Thymus (tissue), 11 donors: ENCODE measurements at regions not wholly inside any gene's neighbourhood (a gene's known extent, or its start where the extent isn't known, plus 50 kb on each side); places are given as distances from the start of the nearest gene placed in this dataset.

Experiments
- DNase-seq, 9 donors: peaks; one replicate each; pipeline ENCODE4 v3.0.0-alpha.2; 2013; ENCODE audit warnings: low spot score in 9 of 9, low read depth in 6 of 9, missing footprints in 1 of 9
- H3K27ac ChIP-seq, 2 donors: one replicate each; pipeline ENCODE4 v1.5.1; 2013; ENCODE audit warnings: control low read depth in 1 of 2, low read depth in 1 of 2, low read length in 1 of 2, mild to moderate bottlenecking in 1 of 2, moderate library complexity in 1 of 2
- H3K27me3 ChIP-seq, 2 donors: one replicate each; pipeline ENCODE4 v1.5.1; 2013; ENCODE audit warnings: low read length in 1 of 2; ENCODE audit not compliant: control insufficient read depth in 2 of 2, insufficient read depth in 1 of 2
- H3K36me3 ChIP-seq, 2 donors: one replicate each; pipeline ENCODE4 v1.5.1; 2013; ENCODE audit warnings: low read length in 1 of 2, mild to moderate bottlenecking in 1 of 2, moderate library complexity in 1 of 2; ENCODE audit not compliant: control insufficient read depth in 2 of 2, insufficient read depth in 2 of 2
- H3K4me1 ChIP-seq, 2 donors: one replicate each; pipeline ENCODE4 v1.5.1; 2013; ENCODE audit warnings: low read length in 2 of 2; ENCODE audit not compliant: control insufficient read depth in 2 of 2, insufficient read depth in 2 of 2
- H3K4me3 ChIP-seq, 2 donors: one replicate each; pipeline ENCODE4 v1.5.1; 2013; ENCODE audit warnings: low read length in 2 of 2, control low read depth in 1 of 2, mild to moderate bottlenecking in 1 of 2
- H3K9me3 ChIP-seq, 2 donors: one replicate each; pipeline ENCODE4 v1.5.1; 2013; ENCODE audit warnings: low read length in 1 of 2, mild to moderate bottlenecking in 1 of 2; ENCODE audit not compliant: control insufficient read depth in 2 of 2, insufficient read depth in 1 of 2
- WGBS: extraction: QIAGEN DNeasy Blood & Tissue Kit; methylation state at CpG from one replicate; pipeline ENCODE4 v1.1.7; 2013; 5-methylcytosine and 5-hydroxymethylcytosine counted together
- donor health status: healthy.

- peaks cover 0 to under 1% of the 10 kb centered on the region in 2 donors for H3K9me3 ChIP-seq
- no peak for DNase-seq
- H3K4me3 ChIP-seq = no peak overlapping the region
- H3K27ac ChIP-seq = no peak overlapping the region
- H3K36me3 ChIP-seq = no peaks in the 10 kb centered on the region
- peaks cover 0 to 7% of the 10 kb centered on the region in 2 donors for H3K4me1 ChIP-seq
- WGBS = 70% methylated on average over 26 of the region's 26 CpGs
- H3K27me3 ChIP-seq = no peaks in the 10 kb centered on the region
Observed at GRCh38 chr10:3424111-3424851, 251.7 kb upstream of the PITRM1 start.

- Histone ChIP-seq H3K27me3 (no peaks in the 10 kb centered on the region), H3K27ac (no peak overlapping the region), H3K9me3 (no peaks in the 10 kb centered on the region), H3K4me1 (peaks cover 0 to 7% of the 10 kb centered on the region in 2 donors), H3K4me3 (no peak overlapping the region), H3K36me3 (no peaks in the 10 kb centered on the region)
- DNase-seq = no peak
- 94% methylated on average over 14 of the region's 14 CpGs for WGBS
Observed at GRCh38 chr10:3423384-3423783, 250.8 kb upstream of the PITRM1 start.

- 49% methylated on average over 8 of the region's 8 CpGs for WGBS
Observed at GRCh38 chr10:3422282-3422681, 249.7 kb upstream of the PITRM1 start.

GRCh38 chr10:3421537-3422257, 249.1 kb upstream of the PITRM1 start:
- no peak for DNase-seq
- Histone ChIP-seq H3K4me3 (no peak overlapping the region), H3K27me3 (no peaks in the 10 kb centered on the region), H3K27ac (no peak overlapping the region), H3K9me3 (no peaks in the 10 kb centered on the region), H3K36me3 (no peaks in the 10 kb centered on the region), H3K4me1 (peaks cover 0 to 7% of the 10 kb centered on the region in 2 donors)
- WGBS = 65% methylated on average over 16 of the region's 16 CpGs

More at GRCh38 chr10:3422282-3422681, 249.7 kb upstream of the PITRM1 start:
- Histone ChIP-seq H3K27ac (no peak overlapping the region), H3K4me1 (peaks cover 0 to 7% of the 10 kb centered on the region in 2 donors), H3K4me3 (no peak overlapping the region), H3K36me3 (no peaks in the 10 kb centered on the region), H3K27me3 (no peaks in the 10 kb centered on the region), H3K9me3 (no peaks in the 10 kb centered on the region)
- DNase-seq = no peak

- Histone ChIP-seq H3K27ac (no peak overlapping the region), H3K9me3 (no peaks in the 10 kb centered on the region), H3K4me3 (no peak overlapping the region), H3K36me3 (no peaks in the 10 kb centered on the region), H3K4me1 (peaks cover 0 to 7% of the 10 kb centered on the region in 2 donors), H3K27me3 (no peaks in the 10 kb centered on the region)
- no peak for DNase-seq
- 97% methylated on average over 18 of the region's 18 CpGs for WGBS
Observed at GRCh38 chr10:3420527-3421469, 248.2 kb upstream of the PITRM1 start.

- peak in 1 of 9 donors; percentile 13 for DNase-seq
- 21% methylated on average over 12 of the region's 12 CpGs for WGBS
Observed at GRCh38 chr10:3419719-3420495, 247.3 kb upstream of the PITRM1 start.

GRCh38 chr10:3418926-3419325, 246.3 kb upstream of the PITRM1 start:
- Histone ChIP-seq H3K36me3 (no peaks in the 10 kb centered on the region), H3K27ac (no peak overlapping the region), H3K4me3 (no peak overlapping the region), H3K27me3 (no peaks in the 10 kb centered on the region), H3K9me3 (no peaks in the 10 kb centered on the region), H3K4me1 (peaks cover 0 to 7% of the 10 kb centered on the region in 2 donors)
- WGBS = 89% methylated on average over 12 of the region's 12 CpGs
- no peak for DNase-seq

More at GRCh38 chr10:3419719-3420495, 247.3 kb upstream of the PITRM1 start:
- Histone ChIP-seq H3K27ac (no peak overlapping the region), H3K36me3 (no peaks in the 10 kb centered on the region), H3K4me3 (no peak overlapping the region), H3K27me3 (no peaks in the 10 kb centered on the region), H3K4me1 (peaks cover 0 to 7% of the 10 kb centered on the region in 2 donors), H3K9me3 (no peaks in the 10 kb centered on the region)

- WGBS = 93% methylated on average over 13 of the region's 13 CpGs
- no peaks in the 10 kb centered on the region for H3K27me3 ChIP-seq
- DNase-seq = no peak
- H3K27ac ChIP-seq = no peak overlapping the region
- H3K9me3 ChIP-seq = no peaks in the 10 kb centered on the region
- H3K4me3 ChIP-seq = no peak overlapping the region
- peaks cover 0 to 7% of the 10 kb centered on the region in 2 donors for H3K4me1 ChIP-seq
- no peaks in the 10 kb centered on the region for H3K36me3 ChIP-seq
Observed at GRCh38 chr10:3418041-3418754, 245.6 kb upstream of the PITRM1 start.
